ENCODE measurements at regions not wholly inside any gene's neighbourhood (a gene's known extent, or its start where the extent isn't known, plus 50 kb on each side); places are given as distances from the start of the nearest gene placed in this dataset.

GRCh38 chr11:81839016-81839415 lies 894.6 kb downstream of the FAM181B start:
- TF ChIP-seq, protein P1, sequence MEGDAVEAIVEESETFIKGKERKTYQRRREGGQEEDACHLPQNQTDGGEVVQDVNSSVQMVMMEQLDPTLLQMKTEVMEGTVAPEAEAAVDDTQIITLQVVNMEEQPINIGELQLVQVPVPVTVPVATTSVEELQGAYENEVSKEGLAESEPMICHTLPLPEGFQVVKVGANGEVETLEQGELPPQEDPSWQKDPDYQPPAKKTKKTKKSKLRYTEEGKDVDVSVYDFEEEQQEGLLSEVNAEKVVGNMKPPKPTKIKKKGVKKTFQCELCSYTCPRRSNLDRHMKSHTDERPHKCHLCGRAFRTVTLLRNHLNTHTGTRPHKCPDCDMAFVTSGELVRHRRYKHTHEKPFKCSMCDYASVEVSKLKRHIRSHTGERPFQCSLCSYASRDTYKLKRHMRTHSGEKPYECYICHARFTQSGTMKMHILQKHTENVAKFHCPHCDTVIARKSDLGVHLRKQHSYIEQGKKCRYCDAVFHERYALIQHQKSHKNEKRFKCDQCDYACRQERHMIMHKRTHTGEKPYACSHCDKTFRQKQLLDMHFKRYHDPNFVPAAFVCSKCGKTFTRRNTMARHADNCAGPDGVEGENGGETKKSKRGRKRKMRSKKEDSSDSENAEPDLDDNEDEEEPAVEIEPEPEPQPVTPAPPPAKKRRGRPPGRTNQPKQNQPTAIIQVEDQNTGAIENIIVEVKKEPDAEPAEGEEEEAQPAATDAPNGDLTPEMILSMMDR (IDR thresholded peaks at IDR 0.05; ENCODE audit: low read length) = no peak
- no peak for TF ChIP-seq EZH2 (IDR thresholded peaks at IDR 0.05; ENCODE audit: borderline replicate concordance, low read length)

Data from OCI-LY1 (cell line).